RWPE2 (cell line): ENCODE measurements at regions not wholly inside any gene's neighbourhood (a gene's known extent, or its start where the extent isn't known, plus 50 kb on each side); places are given as distances from the start of the nearest gene placed in this dataset.

ENCODE experiments used
- ATAC-seq: fragments of 200-7000 bp; cut with Tn5 transposase; 3 replicates; pipeline ENCODE4 v1.9.1; 2021; ENCODE audit warnings: low read depth
- DNase-seq: peaks from one replicate; pipeline ENCODE4 v3.0.0-alpha.2; 2020; ENCODE audit warnings: low spot score
- H3K27ac ChIP-seq: fragments of 450-650 bp; 2 replicates; pipeline ENCODE4 v1.5.1; 2017; ENCODE audit warnings: mild to moderate bottlenecking; ENCODE audit not compliant: poor library complexity, severe bottlenecking
- H3K27me3 ChIP-seq: fragments of 250-450 bp; sonication (Bioruptor Pico); 2 replicates; pipeline ENCODE4 v1.5.1; 2021; ENCODE audit warnings: mild to moderate bottlenecking, moderate library complexity; ENCODE audit not compliant: insufficient read depth, poor library complexity, severe bottlenecking
- H3K36me3 ChIP-seq: fragments of 250-450 bp; sonication (Bioruptor Pico); 2 replicates; pipeline ENCODE4 v1.5.1; 2020; ENCODE audit warnings: low read depth, mild to moderate bottlenecking, moderate library complexity
- H3K4me1 ChIP-seq: fragments of 250-450 bp; sonication (Bioruptor Pico); 2 replicates; pipeline ENCODE4 v1.5.1; 2021; ENCODE audit warnings: mild to moderate bottlenecking, moderate library complexity; ENCODE audit not compliant: insufficient read depth, poor library complexity, severe bottlenecking
- H3K4me3 ChIP-seq: fragments of 250-450 bp; sonication (Bioruptor Pico); 2 replicates; pipeline ENCODE4 v1.5.1; 2021; ENCODE audit warnings: mild to moderate bottlenecking, moderate library complexity; ENCODE audit not compliant: severe bottlenecking
- H3K9me3 ChIP-seq: fragments of 250-450 bp; sonication (Bioruptor Pico); 2 replicates; pipeline ENCODE4 v1.5.1; 2021; ENCODE audit warnings: mild to moderate bottlenecking, moderate library complexity; ENCODE audit not compliant: severe bottlenecking
- CTCF ChIP-seq: fragments of 450-650 bp; IDR thresholded peaks from one replicate; pipeline ENCODE4 v1.5.1; 2017; ENCODE audit warnings: mild to moderate bottlenecking, moderate library complexity; ENCODE audit not compliant: poor library complexity, severe bottlenecking

GRCh38 chr10:3672220-3672619 is 112.8 kb downstream of the KLF6 start:
- no peak for DNase-seq
- Histone ChIP-seq H3K27ac (no peak overlapping the region), H3K9me3 (no peaks in the 10 kb centered on the region), H3K36me3 (no peaks in the 10 kb centered on the region), H3K4me1 (peaks cover 12% of the 10 kb centered on the region), H3K27me3 (no peaks in the 10 kb centered on the region), H3K4me3 (no peak overlapping the region)
- ATAC-seq: no peak
- TF ChIP-seq CTCF: no peak

GRCh38 chr10:3671386-3671955 is 113.5 kb downstream of the KLF6 start:
- Histone ChIP-seq H3K27ac (no peak overlapping the region), H3K36me3 (no peaks in the 10 kb centered on the region), H3K9me3 (no peaks in the 10 kb centered on the region), H3K4me1 (peaks cover 12% of the 10 kb centered on the region), H3K27me3 (no peaks in the 10 kb centered on the region), H3K4me3 (no peak overlapping the region)
- ATAC-seq (no peak), DNase-seq (no peak)
- no peak for TF ChIP-seq CTCF

GRCh38 chr10:3668966-3669330 is 116.1 kb downstream of the KLF6 start:
- peak overlapping the region; percentile 76 for H3K27ac ChIP-seq
- H3K27me3 ChIP-seq: no peaks in the 10 kb centered on the region
- ATAC-seq: no peak
- H3K4me3 ChIP-seq: no peak overlapping the region
- no peaks in the 10 kb centered on the region for H3K36me3 ChIP-seq
- no peak for DNase-seq
- peaks cover 12% of the 10 kb centered on the region for H3K4me1 ChIP-seq
- no peaks in the 10 kb centered on the region for H3K9me3 ChIP-seq
- TF ChIP-seq CTCF: no peak

GRCh38 chr10:3668276-3668965 is 116.6 kb downstream of the KLF6 start:
- Histone ChIP-seq H3K4me1 (peaks cover 12% of the 10 kb centered on the region), H3K4me3 (peak overlapping the region; percentile 11)
- peak; percentile 76 for DNase-seq

More at GRCh38 chr10:3668276-3668965, 116.6 kb downstream of the KLF6 start:
- Histone ChIP-seq H3K36me3 (no peaks in the 10 kb centered on the region), H3K9me3 (no peaks in the 10 kb centered on the region), H3K27ac (peak overlapping the region; percentile 76), H3K27me3 (no peaks in the 10 kb centered on the region)
- no peak for TF ChIP-seq CTCF
- ATAC-seq: peak; percentile 95
